Tibial nerve (tissue), 3 donors: ENCODE measurements at regions not wholly inside any gene's neighbourhood (a gene's known extent, or its start where the extent isn't known, plus 50 kb on each side); places are given as distances from the start of the nearest gene placed in this dataset.

Experiments used
- CTCF ChIP-seq, 5 experiments: fragments of 200-600 bp in 3 of 5; fragments of 450-650 bp in 2 of 5; sonication (generic) in 3 of 5; IDR thresholded peaks; one replicate each; pipeline ENCODE4 v1.5.1; 2016 to 2019; ENCODE audit warnings: antibody characterized with exemption in 5 of 5, mild to moderate bottlenecking in 3 of 5, moderate library complexity in 2 of 5
- POLR2A ChIP-seq, 2 donors: fragments of 450-650 bp; IDR thresholded peaks; one replicate each; pipeline ENCODE4 v1.6.1; 2017; ENCODE audit warnings: antibody characterized with exemption in 2 of 2, mild to moderate bottlenecking in 2 of 2, moderate library complexity in 2 of 2

GRCh38 chr5:68415177-68416085, 199.9 kb downstream of the PIK3R1 start:
- TF ChIP-seq CTCF (IDR thresholded peaks at IDR 0.05) = no peak
- no peak for TF ChIP-seq POLR2A (IDR thresholded peaks at IDR 0.05)
